Chondrocyte (in vitro differentiated cells): ENCODE measurements at regions not wholly inside any gene's neighbourhood (a gene's known extent, or its start where the extent isn't known, plus 50 kb on each side); places are given as distances from the start of the nearest gene placed in this dataset.

Experiments
- DNase-seq: peaks from one replicate; pipeline ENCODE4 v3.0.0; 2021; ENCODE audit warnings: mixed read lengths, low spot score
- H3K27ac Mint-ChIP-seq: one replicate; pipeline ENCODE4 v1.8.0; 2021; ENCODE audit warnings: mild to moderate bottlenecking, moderate library complexity, mixed read lengths; ENCODE audit not compliant: unreplicated experiment
- H3K27me3 Mint-ChIP-seq: 2 replicates; pipeline ENCODE4 v1.8.0; 2021; ENCODE audit warnings: low read depth, mixed read lengths
- H3K36me3 Mint-ChIP-seq: 2 replicates; pipeline ENCODE4 v1.8.0; 2021; ENCODE audit warnings: low read depth, mixed read lengths
- H3K4me1 Mint-ChIP-seq: 2 replicates; pipeline ENCODE4 v1.8.0; 2021; ENCODE audit warnings: low read depth, mild to moderate bottlenecking, mixed read lengths
- H3K4me3 Mint-ChIP-seq: one replicate; pipeline ENCODE4 v1.8.0; 2021; ENCODE audit warnings: mild to moderate bottlenecking, moderate library complexity, mixed read lengths; ENCODE audit not compliant: unreplicated experiment
- H3K9me3 Mint-ChIP-seq: 2 replicates; pipeline ENCODE4 v1.8.0; 2021; ENCODE audit warnings: low read depth, mixed read lengths
- TF ChIP-seq, protein P1 (sequence below): fragments of 200-600 bp; sonication (generic); IDR thresholded peaks from 2 replicates; pipeline ENCODE4 v1.5.0; 2021; ENCODE audit warnings: antibody characterized with exemption, mild to moderate bottlenecking, moderate library complexity

DNA sequence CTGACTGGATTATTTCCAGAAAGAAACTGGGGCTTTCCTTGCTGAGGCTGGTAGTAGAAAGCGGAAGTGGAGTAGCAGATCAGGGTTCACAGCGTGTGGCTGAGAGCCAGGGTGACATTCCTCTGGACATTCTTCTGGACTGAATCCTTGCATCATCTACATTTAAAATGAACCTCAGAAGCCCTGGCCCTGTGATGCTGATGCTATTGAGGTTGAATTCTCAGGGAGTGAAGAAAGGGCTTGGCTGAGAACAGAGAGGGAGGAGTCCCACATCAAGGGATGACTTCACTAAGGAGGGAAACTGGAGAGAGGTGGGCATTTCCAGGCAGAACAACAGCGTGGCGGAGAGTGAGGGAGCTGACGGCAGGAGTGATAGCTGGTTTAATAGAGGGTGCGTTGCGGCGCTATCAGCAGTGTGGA lies 102.3 kb upstream of the LMO4 start:
- Mint-ChIP-seq H3K9me3 (peaks cover 5% of the 10 kb centered on the region), H3K4me3 (no peak overlapping the region), H3K27me3 (no peaks in the 10 kb centered on the region), H3K36me3 (no peaks in the 10 kb centered on the region), H3K27ac (peak overlapping the region; percentile 91), H3K4me1 (peaks cover 13% of the 10 kb centered on the region)
- TF ChIP-seq, protein P1, sequence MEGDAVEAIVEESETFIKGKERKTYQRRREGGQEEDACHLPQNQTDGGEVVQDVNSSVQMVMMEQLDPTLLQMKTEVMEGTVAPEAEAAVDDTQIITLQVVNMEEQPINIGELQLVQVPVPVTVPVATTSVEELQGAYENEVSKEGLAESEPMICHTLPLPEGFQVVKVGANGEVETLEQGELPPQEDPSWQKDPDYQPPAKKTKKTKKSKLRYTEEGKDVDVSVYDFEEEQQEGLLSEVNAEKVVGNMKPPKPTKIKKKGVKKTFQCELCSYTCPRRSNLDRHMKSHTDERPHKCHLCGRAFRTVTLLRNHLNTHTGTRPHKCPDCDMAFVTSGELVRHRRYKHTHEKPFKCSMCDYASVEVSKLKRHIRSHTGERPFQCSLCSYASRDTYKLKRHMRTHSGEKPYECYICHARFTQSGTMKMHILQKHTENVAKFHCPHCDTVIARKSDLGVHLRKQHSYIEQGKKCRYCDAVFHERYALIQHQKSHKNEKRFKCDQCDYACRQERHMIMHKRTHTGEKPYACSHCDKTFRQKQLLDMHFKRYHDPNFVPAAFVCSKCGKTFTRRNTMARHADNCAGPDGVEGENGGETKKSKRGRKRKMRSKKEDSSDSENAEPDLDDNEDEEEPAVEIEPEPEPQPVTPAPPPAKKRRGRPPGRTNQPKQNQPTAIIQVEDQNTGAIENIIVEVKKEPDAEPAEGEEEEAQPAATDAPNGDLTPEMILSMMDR: no peak
- DNase-seq: no peak

DNA sequence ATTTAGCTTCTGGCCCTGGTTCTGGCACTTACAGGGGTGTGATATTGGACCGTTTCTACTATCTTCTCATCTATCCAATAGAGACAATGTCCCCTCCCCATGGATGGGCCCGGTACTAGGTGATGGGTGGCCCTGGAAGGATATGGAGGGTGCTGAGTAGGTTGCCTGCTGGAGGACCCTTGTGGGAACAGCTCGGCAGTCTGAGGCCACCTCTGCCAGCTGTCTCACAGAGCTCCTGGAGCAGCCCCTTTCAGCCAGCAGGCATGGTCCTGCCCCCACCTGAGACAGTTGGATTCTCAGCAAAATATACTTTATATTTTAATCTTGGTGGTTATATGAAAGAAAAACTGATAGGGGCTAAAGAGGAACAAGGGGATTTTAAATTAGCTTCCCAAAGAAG lies 101.0 kb upstream of the LMO4 start:
- Mint-ChIP-seq H3K9me3 (peaks cover 5% of the 10 kb centered on the region), H3K4me3 (no peak overlapping the region), H3K36me3 (no peaks in the 10 kb centered on the region), H3K27me3 (no peaks in the 10 kb centered on the region), H3K27ac (no peak overlapping the region), H3K4me1 (peaks cover 13% of the 10 kb centered on the region)
- no peak for DNase-seq
- TF ChIP-seq, protein P1: no peak

DNA sequence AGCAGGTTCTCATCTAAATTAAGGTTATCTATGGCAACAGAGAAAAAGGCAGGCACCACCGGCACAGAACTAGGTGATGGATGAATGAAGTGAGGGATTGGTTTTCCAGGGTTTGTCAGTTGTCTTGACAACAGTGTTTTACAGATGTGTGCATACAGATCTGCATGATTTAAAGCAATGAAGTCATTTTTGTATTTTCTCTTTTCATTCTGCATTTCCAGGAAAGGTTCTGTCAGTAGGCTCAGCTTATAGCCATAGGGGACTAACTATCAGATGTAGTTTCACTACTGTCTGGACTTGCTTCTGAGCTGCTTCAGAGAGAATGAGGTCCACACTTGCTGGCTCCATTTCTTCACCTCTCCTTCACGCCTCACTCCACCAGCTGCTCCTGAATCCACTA lies 98.2 kb upstream of the LMO4 start:
- H3K4me1 Mint-ChIP-seq: peaks cover 13% of the 10 kb centered on the region
- no peaks in the 10 kb centered on the region for H3K9me3 Mint-ChIP-seq
- H3K27me3 Mint-ChIP-seq: peaks cover 4% of the 10 kb centered on the region
- no peaks in the 10 kb centered on the region for H3K36me3 Mint-ChIP-seq
- H3K4me3 Mint-ChIP-seq: no peak overlapping the region
- no peak overlapping the region for H3K27ac Mint-ChIP-seq
- TF ChIP-seq, protein P1: no peak
- DNase-seq: no peak

DNA sequence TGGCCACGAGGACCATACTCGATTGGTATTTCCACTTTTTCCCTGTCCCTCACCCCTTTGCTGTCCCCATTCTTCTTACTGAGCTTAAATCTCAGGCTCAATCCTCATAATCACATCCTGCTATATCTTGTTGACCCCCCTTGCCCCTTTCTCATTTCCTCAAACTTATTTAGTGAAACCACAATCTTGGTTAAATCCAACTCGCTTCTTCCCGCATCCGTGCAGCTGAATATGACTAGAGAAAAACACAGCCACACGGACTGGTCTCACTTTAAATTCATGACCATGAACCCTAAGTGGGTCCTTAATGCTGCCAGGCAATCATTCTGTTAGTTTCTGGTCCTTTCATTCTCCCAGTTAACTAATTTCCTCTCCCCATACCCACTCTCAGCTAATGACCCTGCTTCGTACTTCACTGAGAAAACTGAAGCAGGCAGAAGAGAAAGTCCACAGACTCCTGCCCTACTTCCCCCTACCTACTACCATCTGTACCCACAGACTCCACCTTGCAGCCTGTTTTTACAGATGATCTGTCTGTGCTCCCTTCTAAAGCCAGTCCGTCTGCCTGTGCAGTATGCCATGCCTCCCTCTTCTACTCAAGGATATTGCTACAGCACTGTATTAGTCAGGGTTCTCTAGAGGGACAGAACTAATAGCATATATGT lies 96.8 kb upstream of the LMO4 start:
- peaks cover 4% of the 10 kb centered on the region for H3K27me3 Mint-ChIP-seq
- H3K9me3 Mint-ChIP-seq: no peaks in the 10 kb centered on the region
- DNase-seq: no peak
- no peak overlapping the region for H3K4me3 Mint-ChIP-seq
- peaks cover 2% of the 10 kb centered on the region for H3K4me1 Mint-ChIP-seq
- TF ChIP-seq, protein P1: no peak
- no peak overlapping the region for H3K27ac Mint-ChIP-seq
- H3K36me3 Mint-ChIP-seq: no peaks in the 10 kb centered on the region

DNA sequence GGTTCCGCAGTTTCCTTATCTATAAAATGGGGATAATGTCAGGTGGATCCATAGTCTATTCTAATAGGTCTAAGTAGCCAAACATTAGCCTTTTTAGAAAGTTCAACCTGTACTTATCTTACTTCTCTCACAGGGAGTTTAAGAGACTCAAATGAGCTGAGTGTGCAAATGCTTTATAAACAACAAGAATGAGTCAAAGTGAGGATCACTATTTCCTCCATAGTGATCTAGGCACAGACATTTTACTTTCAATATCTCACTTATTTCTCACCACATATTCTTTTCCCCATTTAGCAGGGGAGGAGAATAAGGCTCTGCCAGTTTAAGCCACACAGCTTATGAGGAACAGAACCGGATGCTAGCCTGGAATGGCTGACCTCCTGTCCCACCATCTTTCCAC lies 92.1 kb upstream of the LMO4 start:
- Mint-ChIP-seq H3K9me3 (no peaks in the 10 kb centered on the region), H3K4me3 (no peak overlapping the region), H3K27ac (no peak overlapping the region), H3K4me1 (no peaks in the 10 kb centered on the region), H3K27me3 (peaks cover 4% of the 10 kb centered on the region), H3K36me3 (no peaks in the 10 kb centered on the region)
- no peak for DNase-seq
- TF ChIP-seq, protein P1: no peak
